Small intestine (tissue), 7 donors: ENCODE measurements at regions not wholly inside any gene's neighbourhood (a gene's known extent, or its start where the extent isn't known, plus 50 kb on each side); places are given as distances from the start of the nearest gene placed in this dataset.

ENCODE experiments used
- DNase-seq, 2 donors: peaks; one replicate each; pipeline versions ENCODE4 v3.0.0 to v3.0.0-alpha.2; 2013
- FAIRE-seq: peaks from 2 replicates; lab custom pipeline; 2012; peaks lifted over from hg19 to GRCh38; lab: Jason Lieb, UNC
- H3K27ac ChIP-seq, 3 donors: one replicate each; pipeline ENCODE4 v1.5.1; 2013; ENCODE audit warnings: low read length in 2 of 3, mild to moderate bottlenecking in 2 of 3, control low read depth in 1 of 3, inconsistent platforms in 1 of 3, low read depth in 1 of 3, moderate library complexity in 1 of 3
- H3K27me3 ChIP-seq, 3 donors: one replicate each; pipeline ENCODE4 v1.6.1; 2013; ENCODE audit warnings: low read length in 3 of 3, inconsistent platforms in 1 of 3; ENCODE audit not compliant: control insufficient read depth in 3 of 3, insufficient read depth in 3 of 3
- H3K36me3 ChIP-seq, 3 donors: one replicate each; pipeline ENCODE4 v1.6.1; 2013; ENCODE audit warnings: low read length in 3 of 3, inconsistent platforms in 1 of 3, low read depth in 1 of 3, mild to moderate bottlenecking in 1 of 3, moderate library complexity in 1 of 3; ENCODE audit not compliant: control insufficient read depth in 3 of 3, insufficient read depth in 2 of 3
- H3K4me1 ChIP-seq, 3 donors: one replicate each; pipeline ENCODE4 v1.6.1; 2013; ENCODE audit warnings: low read length in 2 of 3, inconsistent platforms in 1 of 3, low read depth in 1 of 3, mild to moderate bottlenecking in 1 of 3, moderate library complexity in 1 of 3; ENCODE audit not compliant: control insufficient read depth in 3 of 3, insufficient read depth in 2 of 3
- H3K4me3 ChIP-seq, 3 donors: one replicate each; pipeline ENCODE4 v1.5.1; 2013; ENCODE audit warnings: low read length in 3 of 3, control low read depth in 1 of 3, inconsistent platforms in 1 of 3, low read depth in 1 of 3, mild to moderate bottlenecking in 1 of 3, moderate library complexity in 1 of 3
- H3K9me3 ChIP-seq, 2 donors: one replicate each; pipeline ENCODE4 v1.6.1; 2013; ENCODE audit warnings: low read depth in 1 of 2, low read length in 1 of 2; ENCODE audit not compliant: control insufficient read depth in 2 of 2, insufficient read depth in 1 of 2
- WGBS, 3 donors: extraction: QIAGEN DNeasy Blood & Tissue Kit; methylation state at CpG; one replicate each; pipeline ENCODE4 v1.1.7; 2013; 5-methylcytosine and 5-hydroxymethylcytosine counted together
- donor health status: healthy with polysubstance abuse.
- donor health status: control.
- donor health status: control.
- donor health status: Bipolar disorder and iron deficiency.
- donor health status: healthy.

- Histone ChIP-seq H3K27ac (no peak overlapping the region), H3K36me3 (peaks cover 0 to 3% (median 0%) of the 10 kb centered on the region in 3 donors), H3K9me3 (no peaks in the 10 kb centered on the region), H3K27me3 (no peaks in the 10 kb centered on the region), H3K4me1 (peaks cover 0 to 3% (median 0%) of the 10 kb centered on the region in 3 donors), H3K4me3 (no peak overlapping the region)
- peak in 1 of 2 donors; percentile 5 for DNase-seq
- 69 to 79% (median 71%) methylated on average over 1 of the region's 1 CpG for WGBS, 3 donors
- no peak for FAIRE-seq
Observed at GRCh38 chr4:182179105-182179504, 64.1 kb upstream of the TENM3 start.

DNA sequence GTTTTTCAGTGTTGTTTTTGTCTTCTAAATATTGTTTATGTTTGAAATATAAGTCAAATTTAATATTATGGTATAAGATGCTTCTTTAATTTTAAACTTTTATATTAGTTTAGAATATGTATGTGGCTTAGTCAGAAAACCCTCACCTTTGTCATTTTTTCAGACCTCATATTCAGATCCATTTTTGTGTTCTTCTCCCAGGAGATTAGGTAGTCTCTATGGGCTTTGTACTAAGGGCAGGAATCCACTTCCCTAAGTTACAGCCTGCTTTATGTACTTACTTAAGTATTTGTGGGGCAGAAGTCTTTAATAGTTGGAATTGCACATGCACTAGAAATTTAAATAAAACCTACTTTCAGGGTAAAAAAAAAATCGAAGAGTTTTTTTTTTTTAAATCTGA lies 63.5 kb upstream of the TENM3 start:
- 50 to 71% (median 67%) methylated on average over 1 of the region's 1 CpG for whole genome bisulfite sequencing, 3 donors
- H3K36me3 ChIP-seq: peaks cover 0 to 3% (median 0%) of the 10 kb centered on the region in 3 donors
- no peak for FAIRE-seq
- H3K27ac ChIP-seq: no peak overlapping the region
- H3K27me3 ChIP-seq: no peaks in the 10 kb centered on the region
- peaks cover 0 to 3% (median 0%) of the 10 kb centered on the region in 3 donors for H3K4me1 ChIP-seq
- no peak overlapping the region for H3K4me3 ChIP-seq
- peak in 1 of 2 donors; percentile 36 for DNase-seq
- H3K9me3 ChIP-seq: no peaks in the 10 kb centered on the region

DNA sequence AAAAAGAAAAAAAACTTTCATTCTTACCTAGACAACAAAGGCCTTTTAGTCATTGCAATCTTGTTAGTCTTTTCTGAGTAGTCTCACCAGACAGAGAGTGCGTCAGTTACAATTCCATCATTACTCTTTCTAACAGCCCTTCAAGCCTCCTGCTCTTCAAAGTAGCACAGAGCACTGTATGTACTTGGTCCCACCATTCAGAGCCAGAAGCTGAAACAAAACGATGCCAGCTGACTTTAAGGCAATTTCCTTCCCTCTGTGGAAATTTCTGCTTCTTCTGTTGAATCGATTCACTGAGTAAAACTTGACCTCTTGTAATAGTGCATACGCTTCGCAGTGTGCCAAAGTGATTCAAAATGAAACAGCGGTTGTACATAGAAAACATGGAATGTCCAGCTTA lies 57.7 kb upstream of the TENM3 start:
- Histone ChIP-seq H3K36me3 (no peaks in the 10 kb centered on the region), H3K4me3 (no peak overlapping the region), H3K27ac (no peak overlapping the region), H3K27me3 (no peaks in the 10 kb centered on the region), H3K4me1 (no peaks in the 10 kb centered on the region), H3K9me3 (no peaks in the 10 kb centered on the region)
- no peak for FAIRE-seq
- DNase-seq: no peak
- 76 to 91% (median 83%) methylated on average over 6 of the region's 6 CpGs for WGBS, 3 donors

GRCh38 chr4:182187674-182188073 lies 55.5 kb upstream of the TENM3 start:
- Histone ChIP-seq H3K9me3 (no peaks in the 10 kb centered on the region), H3K27ac (no peak overlapping the region), H3K4me1 (no peaks in the 10 kb centered on the region), H3K27me3 (no peaks in the 10 kb centered on the region), H3K4me3 (no peak overlapping the region), H3K36me3 (no peaks in the 10 kb centered on the region)
- FAIRE-seq (no peak), DNase-seq (no peak)
- 41 to 56% (median 46%) methylated on average over 2 of the region's 2 CpGs for WGBS, 3 donors

- no peaks in the 10 kb centered on the region for H3K36me3 ChIP-seq
- FAIRE-seq (no peak), DNase-seq (no peak)
- H3K27me3 ChIP-seq: no peaks in the 10 kb centered on the region
- H3K4me3 ChIP-seq: no peak overlapping the region
- WGBS, 3 donors: 84 to 89% (median 87%) methylated on average over 3 of the region's 3 CpGs
- no peaks in the 10 kb centered on the region for H3K4me1 ChIP-seq
- H3K9me3 ChIP-seq: no peaks in the 10 kb centered on the region
- H3K27ac ChIP-seq: no peak overlapping the region
Observed at GRCh38 chr4:182188622-182189021, 54.6 kb upstream of the TENM3 start.

DNA sequence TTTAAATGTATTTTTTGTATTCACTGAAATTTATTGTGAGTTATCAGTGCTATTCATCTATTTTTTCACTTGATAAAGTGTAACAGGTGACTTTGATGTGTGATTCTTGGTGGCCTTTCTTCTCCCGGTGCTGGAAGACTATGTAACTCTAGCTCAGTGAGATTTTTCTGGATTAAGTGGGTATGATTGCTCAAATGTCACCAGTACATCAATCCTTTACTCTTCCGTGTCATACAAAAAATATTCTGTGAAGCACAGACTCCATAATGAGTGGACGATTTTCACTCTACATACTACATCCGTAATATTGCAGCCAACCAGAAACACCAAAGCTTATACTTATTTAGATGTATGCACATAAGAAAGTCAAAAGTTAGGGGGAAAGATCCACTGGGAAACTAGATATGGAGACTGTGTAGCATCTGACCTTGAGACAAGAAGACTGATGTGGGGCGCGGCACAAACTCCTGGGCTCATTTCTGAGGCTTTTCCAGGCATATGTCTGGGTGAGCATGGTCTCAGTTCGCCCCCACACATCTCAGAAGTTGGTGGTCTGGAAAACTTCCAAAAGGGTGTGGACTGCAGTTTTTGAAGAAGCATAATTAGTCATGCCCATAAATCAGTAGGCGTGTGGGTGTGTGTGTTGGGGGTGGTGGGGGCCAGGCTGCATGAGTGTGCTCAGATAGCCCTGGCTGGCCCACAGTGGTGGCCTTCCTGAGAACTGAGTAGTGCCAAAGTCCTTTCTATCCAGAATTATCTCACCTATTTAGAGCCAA lies 53.9 kb upstream of the TENM3 start:
- no peak for DNase-seq
- Histone ChIP-seq H3K9me3 (no peaks in the 10 kb centered on the region), H3K4me3 (no peak overlapping the region), H3K4me1 (no peaks in the 10 kb centered on the region), H3K27ac (no peak overlapping the region), H3K27me3 (no peaks in the 10 kb centered on the region), H3K36me3 (no peaks in the 10 kb centered on the region)
- WGBS, 3 donors: 67 to 80% (median 70%) methylated on average over 8 of the region's 8 CpGs
- FAIRE-seq: no peak

DNA sequence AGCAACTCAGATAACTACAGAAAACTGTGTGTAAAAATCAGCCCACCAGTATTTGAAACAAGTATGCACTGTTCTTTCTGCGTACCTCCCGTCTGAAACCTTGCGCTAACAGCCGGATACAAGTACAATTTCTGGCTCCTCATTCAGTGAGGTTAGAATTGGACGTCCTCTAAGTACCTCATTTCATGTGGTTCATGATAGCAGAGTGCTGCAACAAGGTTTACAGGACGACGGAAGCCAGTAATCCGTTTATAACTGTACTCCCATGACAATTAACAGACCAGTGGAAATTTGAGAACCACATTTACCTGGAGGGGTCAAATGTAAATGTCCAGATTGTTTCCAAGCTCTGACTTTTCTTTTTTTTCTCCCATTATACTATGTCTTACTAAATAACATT lies 52.9 kb upstream of the TENM3 start:
- 76 to 83% (median 79%) methylated on average over 8 of the region's 8 CpGs for WGBS, 3 donors
- Histone ChIP-seq H3K27me3 (no peaks in the 10 kb centered on the region), H3K36me3 (no peaks in the 10 kb centered on the region), H3K27ac (no peak overlapping the region), H3K4me3 (no peak overlapping the region), H3K9me3 (no peaks in the 10 kb centered on the region), H3K4me1 (no peaks in the 10 kb centered on the region)
- DNase-seq (no peak), FAIRE-seq (no peak)

GRCh38 chr4:182192511-182193181 lies 50.6 kb upstream of the TENM3 start:
- Histone ChIP-seq H3K27ac (no peak overlapping the region), H3K4me1 (no peaks in the 10 kb centered on the region), H3K27me3 (no peaks in the 10 kb centered on the region), H3K36me3 (no peaks in the 10 kb centered on the region), H3K9me3 (no peaks in the 10 kb centered on the region), H3K4me3 (no peak overlapping the region)
- DNase-seq: no peak
- 64 to 79% (median 76%) methylated on average over 1 of the region's 1 CpG for WGBS, 3 donors
- FAIRE-seq: no peak
